Neural progenitor cell (in vitro differentiated cells): ENCODE measurements at regions not wholly inside any gene's neighbourhood (a gene's known extent, or its start where the extent isn't known, plus 50 kb on each side); places are given as distances from the start of the nearest gene placed in this dataset.

Experiments used
- CTCF ChIP-seq: fragments of 200-600 bp; sonication (generic); IDR thresholded peaks from 2 replicates; pipeline ENCODE4 v1.5.1; 2017; ENCODE audit warnings: antibody characterized with exemption, mild to moderate bottlenecking
- EZH2 ChIP-seq: fragments of 200-600 bp; sonication (generic); IDR thresholded peaks from 2 replicates; pipeline ENCODE4 v1.6.1; 2017; ENCODE audit warnings: antibody characterized with exemption, mild to moderate bottlenecking, moderate library complexity

- TF ChIP-seq EZH2 (no peak), CTCF (no peak)
Observed at GRCh38 chr4:117702353-117702752, 331.9 kb upstream of the NDST3 start.
